Activated CD4-positive, alpha-beta T cell treated with anti-CD3 and anti-CD28 coated beads for 36 hours (primary cell): ENCODE measurements at regions not wholly inside any gene's neighbourhood (a gene's known extent, or its start where the extent isn't known, plus 50 kb on each side); places are given as distances from the start of the nearest gene placed in this dataset.
"Not testable (repeated sequence)": the region's sequence is repeated elsewhere in the genome, so short reads cannot be mapped to it uniquely, and the experiment has no call there.

Source experiments
- ATAC-seq: fragments of 200-7000 bp; cut with Tn5 transposase; one replicate; pipeline ENCODE4 v1.10.0; 2021; ENCODE audit warnings: mild to moderate bottlenecking, moderate library complexity
- CTCF ChIA-PET: fragments of 350-600 bp; sonication (Branson Sonifier 250); formaldehyde crosslinking; loops from one replicate; lab custom pipeline; 2021; ENCODE audit warnings: antibody characterized with exemption; lab: Charles Lee
- POLR2A ChIA-PET: fragments of 350-600 bp; sonication (Branson Sonifier 250); formaldehyde crosslinking; loops from one replicate; lab custom pipeline; 2021; ENCODE audit warnings: antibody characterized with exemption, inconsistent platforms; lab: Charles Lee
- DNase-seq: peaks from one replicate; pipeline ENCODE4 v3.0.0-alpha.2; 2020
- H3K27ac Mint-ChIP-seq: one replicate; pipeline ENCODE4 v1.8.0; 2021; ENCODE audit warnings: mixed read lengths
- H3K27me3 Mint-ChIP-seq: one replicate; pipeline ENCODE4 v1.8.0; 2021; ENCODE audit warnings: mixed read lengths
- H3K36me3 Mint-ChIP-seq: one replicate; pipeline ENCODE4 v1.8.0; 2021; ENCODE audit warnings: low read depth, mixed read lengths
- H3K4me1 Mint-ChIP-seq: one replicate; pipeline ENCODE4 v1.8.0; 2021; ENCODE audit warnings: mixed read lengths
- H3K4me3 Mint-ChIP-seq: one replicate; pipeline ENCODE4 v1.8.0; 2021; ENCODE audit warnings: mild to moderate bottlenecking, moderate library complexity, mixed read lengths
- H3K9me3 Mint-ChIP-seq: one replicate; pipeline ENCODE4 v1.8.0; 2021; ENCODE audit warnings: low read depth, mixed read lengths
- intact Hi-C, 2 experiments: fragments of 100-400 bp; cut with DNase I in 1 of 2; cut with micrococcal nuclease in 1 of 2; formaldehyde crosslinking; loops; one replicate each; pipeline versions ENCODE4 v1.14.2 to v1.15.1; 2022 to 2024; cut with DNase I, micrococcal nuclease

DNA sequence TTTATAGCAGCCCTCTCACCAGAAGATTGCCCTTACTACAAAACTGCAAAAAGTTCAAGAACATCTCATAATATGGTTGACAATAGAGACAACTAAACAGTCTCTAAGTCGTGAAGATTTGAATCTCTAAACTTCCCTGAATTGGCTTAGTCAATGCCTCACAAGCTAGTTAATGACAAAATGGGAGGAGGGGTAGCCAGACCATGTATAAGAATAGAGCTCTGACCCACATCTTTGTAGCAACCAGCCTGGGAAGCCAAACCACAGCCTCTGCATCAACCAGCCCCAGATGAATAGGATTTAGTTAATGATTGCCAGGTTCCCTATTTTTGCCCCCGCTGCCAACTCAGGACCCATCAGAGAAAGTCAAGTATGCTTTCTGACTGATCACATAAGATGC lies 1265.9 kb upstream of the PCDH10 start:
- H3K36me3 Mint-ChIP-seq, H3K4me1 Mint-ChIP-seq, H3K27me3 Mint-ChIP-seq, H3K4me3 Mint-ChIP-seq, H3K27ac Mint-ChIP-seq, CTCF ChIA-PET, DNase-seq, POLR2A ChIA-PET, H3K9me3 Mint-ChIP-seq, ATAC-seq, intact Hi-C loops: not testable (repeated sequence)

DNA sequence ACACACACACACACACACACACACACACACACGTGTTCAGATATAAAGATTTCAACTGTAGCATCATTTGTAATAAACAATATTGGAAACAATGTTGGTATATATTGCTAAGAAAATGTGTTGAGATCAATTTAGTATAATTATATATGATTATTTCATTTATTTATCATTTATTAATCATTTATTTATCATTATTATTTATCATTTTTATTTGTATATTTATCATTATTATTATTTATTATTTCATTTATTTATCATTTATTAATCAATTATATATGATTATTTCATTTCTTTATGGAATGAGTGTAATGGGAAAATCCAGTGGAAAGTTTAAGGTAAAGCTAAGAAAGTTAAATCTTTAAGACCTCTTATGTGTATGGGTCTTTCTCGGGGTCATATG lies 1223.4 kb upstream of the PCDH10 start:
- CTCF ChIA-PET, ATAC-seq, DNase-seq, POLR2A ChIA-PET, H3K9me3 Mint-ChIP-seq, H3K27ac Mint-ChIP-seq, H3K4me3 Mint-ChIP-seq, H3K36me3 Mint-ChIP-seq, H3K27me3 Mint-ChIP-seq, H3K4me1 Mint-ChIP-seq, intact Hi-C loops: not testable (repeated sequence)

DNA sequence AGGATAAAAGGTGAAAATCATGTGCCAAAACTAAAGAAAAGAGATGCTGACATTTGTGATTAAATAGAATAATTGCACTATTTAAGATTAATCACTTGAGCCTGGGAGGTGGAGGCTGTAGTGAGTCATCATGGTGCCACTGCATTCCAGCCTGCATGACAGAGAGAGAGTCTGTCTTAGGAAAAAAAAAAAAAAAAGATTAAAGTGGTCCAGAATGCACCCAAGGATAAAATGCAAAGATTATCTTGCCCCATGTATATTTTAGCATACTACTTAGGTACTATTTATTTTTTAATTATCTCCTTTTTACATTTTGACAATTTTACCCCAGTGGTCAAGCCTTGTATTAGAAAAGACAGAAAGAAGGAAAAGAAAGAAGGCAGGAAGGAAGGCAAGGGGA lies 1181.4 kb upstream of the PCDH10 start:
- ATAC-seq, H3K9me3 Mint-ChIP-seq, H3K4me3 Mint-ChIP-seq, H3K27ac Mint-ChIP-seq, DNase-seq, H3K36me3 Mint-ChIP-seq, H3K27me3 Mint-ChIP-seq, intact Hi-C loops, CTCF ChIA-PET, POLR2A ChIA-PET, H3K4me1 Mint-ChIP-seq: not testable (repeated sequence)

DNA sequence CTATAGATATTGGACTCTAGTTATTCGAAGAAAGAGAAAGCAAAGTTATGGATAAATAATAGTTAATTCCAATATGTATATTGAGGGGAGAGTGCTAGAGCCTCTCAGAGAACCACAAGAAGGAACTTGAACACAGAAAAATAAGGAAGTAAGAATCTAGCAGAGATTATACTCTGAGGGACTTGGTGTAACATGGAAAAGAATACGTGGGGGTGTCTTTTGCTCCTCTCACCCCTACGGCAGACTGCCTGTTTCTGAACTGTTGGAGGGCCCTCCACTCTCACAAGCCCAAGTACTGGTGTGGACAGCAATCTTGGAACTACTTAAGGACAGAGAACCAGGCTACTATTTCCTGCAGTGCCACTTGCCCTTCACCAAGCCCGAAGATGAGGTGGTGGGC lies 1174.4 kb upstream of the PCDH10 start:
- Mint-ChIP-seq H3K27me3 (no peaks in the 10 kb centered on the region), H3K27ac (no peak overlapping the region), H3K36me3 (peaks cover 2% of the 10 kb centered on the region), H3K4me1 (no peaks in the 10 kb centered on the region), H3K4me3 (peak overlapping the region; percentile 72), H3K9me3 (peaks cover 13% of the 10 kb centered on the region)
- ATAC-seq (no peak), DNase-seq (no peak)
- ChIA-PET CTCF (no interaction called here), POLR2A (no interaction called here)
- intact Hi-C loops, result no loop called here

DNA sequence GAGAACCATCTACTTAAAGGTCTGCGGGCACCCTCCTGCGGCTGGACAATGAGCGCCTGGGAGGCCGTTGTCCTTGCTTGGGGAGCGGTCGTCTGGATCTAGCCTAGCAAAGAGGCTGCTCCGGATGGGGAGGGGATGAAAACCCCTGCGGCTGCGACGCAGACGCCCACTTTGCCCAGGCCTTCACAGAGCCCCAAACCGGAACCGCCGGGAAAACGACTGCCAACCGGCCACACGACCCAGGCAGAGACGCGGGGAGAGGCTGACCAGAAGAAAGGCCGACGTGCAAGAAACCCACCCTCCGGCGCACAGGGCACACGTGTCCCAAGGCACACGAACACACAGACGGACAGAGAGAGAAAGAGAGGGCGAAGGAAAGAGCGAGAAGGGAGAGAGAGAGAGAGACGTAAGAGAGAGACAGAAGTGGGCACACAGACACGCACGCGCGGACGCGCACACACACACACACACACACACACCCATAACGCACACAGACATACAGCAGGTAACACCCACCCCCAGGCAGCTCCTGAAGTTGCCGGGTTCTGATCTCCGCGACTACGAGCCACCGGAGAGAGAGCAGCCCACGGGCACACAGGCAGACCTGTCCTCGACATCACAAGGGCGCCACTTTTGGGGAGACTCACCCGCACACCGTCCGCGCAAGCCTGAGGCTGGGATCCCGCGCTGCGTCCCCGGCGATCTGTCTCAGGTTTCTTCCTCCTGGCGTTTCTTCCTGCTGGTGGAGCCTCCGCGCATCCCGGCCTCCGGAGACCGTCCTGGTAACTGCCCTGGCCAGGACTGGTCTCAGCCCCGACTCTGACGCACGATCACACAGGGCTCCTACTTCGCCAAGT lies 1173.6 kb upstream of the PCDH10 start:
- ATAC-seq, H3K4me1 Mint-ChIP-seq, CTCF ChIA-PET, H3K27me3 Mint-ChIP-seq, intact Hi-C loops, H3K36me3 Mint-ChIP-seq, POLR2A ChIA-PET, DNase-seq: not testable (repeated sequence)
- peak overlapping the region; percentile 72 for H3K4me3 Mint-ChIP-seq
- H3K9me3 Mint-ChIP-seq, result peaks cover 13% of the 10 kb centered on the region
- peak overlapping the region; percentile 63 for H3K27ac Mint-ChIP-seq

DNA sequence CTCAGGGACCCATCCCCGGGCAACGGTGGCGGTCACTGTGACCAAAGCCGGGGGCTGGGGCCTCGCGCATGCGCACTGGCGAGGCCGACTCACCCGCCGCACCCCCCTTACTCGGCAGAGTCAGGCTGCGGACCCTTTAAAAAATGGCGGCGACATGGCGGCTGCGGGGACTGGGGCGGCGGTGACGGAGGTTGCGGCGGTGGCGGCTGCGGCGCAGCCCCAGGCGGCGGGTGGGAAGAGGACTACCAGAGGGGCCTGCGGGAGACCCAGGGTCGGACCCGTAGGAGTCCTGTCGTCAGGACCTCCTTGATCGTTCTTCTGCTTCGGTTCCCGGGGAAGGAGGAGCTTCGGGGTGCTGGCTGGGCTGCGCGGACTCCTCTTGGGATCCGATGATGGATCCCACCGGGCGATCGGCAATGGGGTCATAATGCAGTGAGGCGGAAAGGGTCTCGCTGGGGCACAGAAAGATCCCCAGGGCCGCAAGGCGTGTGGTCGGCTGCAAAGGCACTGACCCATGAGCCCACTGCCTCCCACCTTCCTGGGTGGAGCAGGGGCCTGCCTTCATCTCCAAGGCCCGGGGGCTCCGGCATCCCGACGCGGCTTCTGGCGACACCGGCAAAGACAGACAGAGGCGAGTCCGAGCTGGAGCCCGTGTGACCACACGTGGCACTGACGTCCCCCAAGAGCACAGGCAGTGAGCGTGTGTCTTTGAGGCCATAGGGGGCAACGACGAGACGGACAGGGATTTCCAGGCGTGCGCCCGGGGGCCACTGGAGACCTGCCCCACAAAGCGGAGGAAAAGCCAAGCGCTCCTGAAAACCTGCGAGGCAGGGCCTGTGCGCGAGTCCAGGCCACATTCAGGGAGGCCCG lies 1172.7 kb upstream of the PCDH10 start:
- Mint-ChIP-seq H3K4me3 (peak overlapping the region; percentile 72), H3K9me3 (peaks cover 18% of the 10 kb centered on the region), H3K27ac (peak overlapping the region; percentile 63)
- intact Hi-C loops, ATAC-seq, H3K27me3 Mint-ChIP-seq, H3K4me1 Mint-ChIP-seq, CTCF ChIA-PET, H3K36me3 Mint-ChIP-seq, POLR2A ChIA-PET: not testable (repeated sequence)
- DNase-seq, result peak; percentile 22

DNA sequence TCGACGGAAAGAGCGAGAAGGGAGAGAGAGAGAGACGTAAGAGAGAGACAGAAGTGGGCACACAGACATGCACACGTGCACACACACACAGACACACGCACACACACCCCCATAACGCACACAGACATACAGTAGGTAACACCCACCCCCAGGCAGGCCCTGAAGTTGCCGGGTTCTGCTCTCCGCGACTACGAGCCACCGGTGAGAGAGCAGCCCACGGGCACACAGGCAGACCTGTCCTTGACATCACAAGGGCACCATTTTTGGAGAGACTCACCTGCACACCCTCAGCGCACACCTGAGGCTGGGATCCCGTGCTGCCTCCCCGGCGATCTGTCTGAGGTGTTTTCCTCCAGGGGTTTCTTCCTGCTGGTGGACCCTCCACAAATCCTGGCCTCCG lies 1171.0 kb upstream of the PCDH10 start:
- ATAC-seq (no peak), DNase-seq (no peak)
- Mint-ChIP-seq H3K36me3 (peaks cover 2% of the 10 kb centered on the region), H3K4me3 (no peak overlapping the region), H3K27ac (no peak overlapping the region), H3K27me3 (no peaks in the 10 kb centered on the region), H3K4me1 (no peaks in the 10 kb centered on the region), H3K9me3 (peaks cover 18% of the 10 kb centered on the region)
- POLR2A ChIA-PET, result no interaction called here
- intact Hi-C loops, result no loop called here
- CTCF ChIA-PET, result no interaction called here

DNA sequence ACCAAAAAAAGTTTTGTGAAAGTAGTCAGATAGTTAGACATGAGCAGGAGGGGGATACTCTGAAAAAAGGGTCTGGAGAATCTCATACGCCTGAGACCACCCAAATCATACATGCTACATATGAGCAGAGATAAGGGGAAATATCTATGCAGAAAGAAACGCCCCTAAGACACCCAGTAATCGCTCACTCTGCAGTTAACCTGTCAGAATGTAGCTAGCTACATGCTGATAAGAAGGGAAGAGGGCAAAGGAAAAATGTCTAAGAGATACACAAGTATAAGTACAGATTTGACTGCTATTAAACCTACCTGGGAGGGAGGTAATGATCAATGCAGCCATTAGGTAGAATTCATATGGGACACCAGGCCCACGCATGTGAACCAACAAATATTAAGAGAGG lies 1159.5 kb upstream of the PCDH10 start:
- H3K27me3 Mint-ChIP-seq, result no peaks in the 10 kb centered on the region
- ChIA-PET CTCF (no interaction called here), POLR2A (no interaction called here)
- H3K36me3 Mint-ChIP-seq, result no peaks in the 10 kb centered on the region
- no peaks in the 10 kb centered on the region for H3K9me3 Mint-ChIP-seq
- intact Hi-C loops, result no loop called here
- no peak overlapping the region for H3K4me3 Mint-ChIP-seq
- DNase-seq, result no peak
- H3K27ac Mint-ChIP-seq, result no peak overlapping the region
- no peaks in the 10 kb centered on the region for H3K4me1 Mint-ChIP-seq
- ATAC-seq, result no peak

DNA sequence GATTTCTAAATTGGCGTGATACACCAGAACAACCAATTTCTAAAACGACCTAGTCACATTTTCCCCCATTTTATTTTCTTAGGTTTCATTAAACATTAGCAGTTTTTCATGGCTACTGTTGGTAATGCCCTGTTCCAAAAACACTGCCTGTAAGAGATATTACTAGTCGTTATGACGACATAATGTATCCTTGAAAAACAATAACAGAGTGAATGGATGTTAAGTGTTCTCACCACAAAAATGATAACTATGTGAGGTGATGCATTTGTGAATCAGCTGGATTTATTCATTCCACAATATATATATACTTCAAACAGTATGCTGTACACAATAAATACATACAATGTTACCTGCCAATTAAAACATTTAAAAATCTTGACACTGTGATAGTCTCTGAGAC lies 1147.6 kb upstream of the PCDH10 start:
- Mint-ChIP-seq H3K9me3 (peaks cover 2% of the 10 kb centered on the region), H3K27me3 (no peaks in the 10 kb centered on the region), H3K36me3 (no peaks in the 10 kb centered on the region), H3K27ac (no peak overlapping the region), H3K4me1 (no peaks in the 10 kb centered on the region), H3K4me3 (no peak overlapping the region)
- DNase-seq (no peak), ATAC-seq (no peak)
- intact Hi-C loops, result no loop called here
- POLR2A ChIA-PET, result no interaction called here
- CTCF ChIA-PET, result no interaction called here

DNA sequence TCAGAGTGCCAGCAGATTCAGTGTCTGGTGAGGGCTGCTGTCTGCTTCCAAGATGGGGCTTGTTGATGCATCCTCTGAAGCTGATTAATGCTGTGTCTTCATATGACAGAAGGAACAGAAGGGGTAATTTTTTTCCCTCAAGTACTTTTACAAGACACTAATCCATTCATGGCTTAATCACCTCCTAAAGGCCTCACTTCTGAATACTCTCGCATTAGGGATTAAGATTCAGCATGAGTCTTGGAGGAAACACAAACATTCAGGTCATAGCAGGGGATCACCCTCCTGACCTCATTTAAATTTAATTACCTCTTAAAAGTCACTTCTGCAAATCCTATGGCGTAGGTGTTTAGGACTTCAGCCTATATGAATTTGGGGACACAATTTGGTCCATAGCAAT lies 1145.5 kb upstream of the PCDH10 start:
- intact Hi-C loops, result no loop called here
- Mint-ChIP-seq H3K36me3 (no peaks in the 10 kb centered on the region), H3K4me3 (no peak overlapping the region), H3K27me3 (no peaks in the 10 kb centered on the region), H3K9me3 (peaks cover 2% of the 10 kb centered on the region), H3K4me1 (no peaks in the 10 kb centered on the region), H3K27ac (no peak overlapping the region)
- DNase-seq (no peak), ATAC-seq (no peak)
- ChIA-PET CTCF (no interaction called here), POLR2A (no interaction called here)

DNA sequence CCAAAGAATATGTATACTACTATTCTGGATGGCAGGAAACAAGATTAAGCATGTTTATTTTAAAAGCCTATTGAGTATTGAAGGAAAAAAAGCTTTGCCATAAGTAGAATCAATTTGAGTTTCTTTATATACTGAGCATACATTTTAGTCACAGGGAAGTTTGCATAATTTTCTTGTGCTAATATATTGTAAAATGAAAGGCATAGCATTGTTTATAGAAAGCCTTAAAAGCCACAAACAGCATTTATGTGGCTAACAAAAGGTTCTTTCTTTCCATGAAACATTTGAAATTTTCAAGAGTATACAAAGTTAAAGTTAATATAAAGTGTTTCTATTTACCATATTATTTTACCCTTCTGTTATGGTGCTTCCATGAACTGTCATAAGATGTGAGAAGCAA lies 1133.8 kb upstream of the PCDH10 start:
- ATAC-seq (no peak), DNase-seq (no peak)
- H3K9me3 Mint-ChIP-seq, result no peaks in the 10 kb centered on the region
- POLR2A ChIA-PET, result no interaction called here
- H3K27ac Mint-ChIP-seq, result no peak overlapping the region
- H3K4me3 Mint-ChIP-seq, result no peak overlapping the region
- no peaks in the 10 kb centered on the region for H3K4me1 Mint-ChIP-seq
- intact Hi-C loops, result no loop called here
- no peaks in the 10 kb centered on the region for H3K27me3 Mint-ChIP-seq
- CTCF ChIA-PET, result no interaction called here
- no peaks in the 10 kb centered on the region for H3K36me3 Mint-ChIP-seq
